NCI-H2227 (cell line): ENCODE measurements at regions not wholly inside any gene's neighbourhood (a gene's known extent, or its start where the extent isn't known, plus 50 kb on each side); places are given as distances from the start of the nearest gene placed in this dataset.
"Not testable (repeated sequence)": the region's sequence is repeated elsewhere in the genome, so short reads cannot be mapped to it uniquely, and the experiment has no call there.

Experiments
- DNase-seq: peaks from one replicate; lab custom pipeline; 2025; ENCODE audit not compliant: unreplicated experiment; lab: John Stamatoyannopoulos, UW

DNA sequence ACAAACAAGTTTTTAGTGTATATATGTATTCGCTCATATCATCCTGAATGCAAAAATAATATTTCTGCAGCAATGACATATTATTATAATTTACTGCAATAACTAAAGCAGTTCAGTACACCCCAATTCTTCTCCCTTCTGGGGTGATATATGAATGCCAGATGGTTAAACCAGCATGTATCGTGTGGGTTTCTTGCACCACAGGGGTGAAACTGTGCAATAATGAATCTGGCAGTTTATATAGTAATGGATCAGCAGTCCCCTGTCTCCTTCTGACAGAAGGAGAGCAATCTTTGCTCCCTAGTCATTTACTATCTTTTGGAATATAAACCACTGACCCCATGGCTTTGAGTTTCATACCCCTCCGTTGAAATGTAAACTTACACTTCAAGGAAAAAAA is 228.6 kb upstream of the KLHL1 start:
- DNase-seq = no peak

DNA sequence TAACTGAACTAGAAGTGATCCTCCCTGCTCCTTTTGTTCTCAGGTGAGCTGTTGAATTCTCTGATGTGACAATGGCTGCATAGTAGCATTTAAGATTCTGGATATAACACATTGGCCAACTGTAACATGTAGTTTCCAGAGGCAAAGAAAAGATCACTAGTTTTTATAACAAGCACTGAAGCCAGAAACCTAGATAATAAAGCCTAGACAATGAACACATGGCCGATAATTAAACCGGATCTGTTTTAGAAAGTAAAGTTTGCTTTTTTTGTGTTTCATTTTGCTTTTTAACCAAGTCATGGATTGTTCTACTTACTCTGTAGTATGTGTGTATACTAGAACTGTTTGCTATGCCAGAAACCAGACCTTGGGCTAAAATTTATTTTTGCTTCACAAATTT is 225.5 kb upstream of the KLHL1 start:
- no peak for DNase-seq

- DNase-seq = no peak
These were observed 222.6 kb upstream of the KLHL1 start for GRCh38 chr13:70330697-70331361.

GRCh38 chr13:70324519-70324918 is 216.3 kb upstream of the KLHL1 start:
- DNase-seq = no peak

- DNase-seq = no peak
These were observed 202.9 kb upstream of the KLHL1 start for GRCh38 chr13:70311191-70311590.

DNA sequence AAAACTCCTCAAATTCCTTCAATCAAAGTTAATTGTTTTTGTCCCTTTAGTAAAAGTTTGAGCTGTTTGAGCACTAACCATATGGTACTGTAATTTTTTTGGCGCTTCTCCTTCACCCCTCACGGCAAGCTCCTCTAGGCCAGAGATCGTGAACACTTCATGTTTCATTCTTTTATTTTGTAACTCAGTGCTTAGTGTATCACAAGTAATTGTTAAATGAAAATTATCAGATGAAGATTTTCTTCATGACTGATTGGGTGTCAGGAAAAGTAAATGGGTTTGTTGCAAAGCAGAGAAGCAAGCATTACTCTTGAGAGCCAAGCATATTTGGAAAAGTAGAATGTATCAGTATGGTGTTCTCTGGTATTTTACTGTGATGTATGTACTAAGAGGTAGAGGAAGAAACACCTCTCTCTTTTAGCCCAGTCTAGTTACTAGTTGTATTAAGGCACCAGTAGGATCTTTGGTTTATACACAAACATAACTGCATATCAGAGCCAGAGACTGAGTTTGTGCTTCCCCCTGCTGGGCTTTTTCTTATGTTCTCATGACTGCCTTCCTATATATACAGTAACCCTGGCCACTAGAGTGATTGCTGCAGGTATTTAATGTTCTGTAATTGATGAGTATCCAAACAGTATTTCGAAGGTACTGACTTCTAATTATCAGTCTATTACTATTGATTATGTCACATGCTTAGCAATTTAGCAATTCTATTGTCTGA is 202.3 kb upstream of the KLHL1 start:
- peak; percentile 57 for DNase-seq

DNA sequence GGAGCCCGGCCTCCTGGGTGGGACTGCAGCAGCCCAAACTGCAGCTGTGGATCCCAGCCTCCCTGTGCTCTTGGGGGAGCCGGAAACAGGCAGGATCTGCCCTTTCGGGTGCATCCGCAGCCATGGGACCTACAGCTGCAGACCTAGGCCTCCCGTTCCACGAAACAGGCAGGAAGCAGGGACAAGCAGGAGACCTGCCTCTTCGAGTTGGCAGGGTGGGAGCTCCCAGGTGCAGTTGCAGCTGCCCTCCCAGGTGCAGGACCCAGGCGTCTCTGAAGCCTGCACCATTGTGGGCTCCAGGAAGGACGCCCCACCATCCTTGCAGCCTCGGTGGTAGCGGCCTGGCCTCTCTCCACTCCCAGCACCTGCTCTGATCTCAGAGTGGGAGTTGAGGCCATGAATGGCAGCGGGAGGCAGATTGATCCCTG is 189.0 kb upstream of the KLHL1 start:
- DNase-seq = no peak

DNA sequence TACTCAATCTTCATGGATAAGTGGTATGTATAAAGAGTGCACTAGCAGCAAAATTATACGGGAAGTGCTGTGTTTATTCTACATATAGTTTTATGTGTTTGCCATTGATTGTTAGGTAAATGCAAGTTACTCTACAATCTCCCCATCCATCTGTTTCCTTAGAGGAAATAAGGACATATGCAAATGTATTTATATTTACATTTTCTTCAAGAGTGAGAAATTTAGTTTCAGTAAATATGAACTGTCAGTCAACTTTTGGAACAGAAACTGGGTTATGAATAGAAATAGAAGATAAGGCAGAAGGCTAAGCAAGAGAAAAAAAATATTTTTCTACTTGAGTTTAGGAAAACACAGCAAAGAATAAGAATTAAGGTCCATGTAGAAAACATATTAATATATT is 176.1 kb upstream of the KLHL1 start:
- no peak for DNase-seq

DNA sequence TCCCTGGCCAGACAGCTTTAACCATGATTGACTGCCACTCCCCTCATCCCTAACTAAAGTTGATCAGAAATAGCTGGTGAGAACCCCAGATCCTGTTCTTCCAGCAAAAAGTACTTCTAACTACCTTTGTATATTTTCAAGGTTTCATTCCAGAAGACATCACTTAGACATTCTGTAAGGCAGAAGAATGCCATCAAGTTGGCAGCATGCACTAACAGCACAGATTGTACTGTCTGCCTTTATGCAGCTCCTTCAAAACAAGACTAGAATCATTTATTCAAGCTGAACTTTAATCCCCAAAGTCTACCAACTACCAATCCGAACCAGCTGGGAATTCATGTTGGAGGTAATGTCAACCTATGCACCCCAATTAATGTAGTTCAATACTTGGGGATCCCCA is 167.6 kb upstream of the KLHL1 start:
- no peak for DNase-seq

DNA sequence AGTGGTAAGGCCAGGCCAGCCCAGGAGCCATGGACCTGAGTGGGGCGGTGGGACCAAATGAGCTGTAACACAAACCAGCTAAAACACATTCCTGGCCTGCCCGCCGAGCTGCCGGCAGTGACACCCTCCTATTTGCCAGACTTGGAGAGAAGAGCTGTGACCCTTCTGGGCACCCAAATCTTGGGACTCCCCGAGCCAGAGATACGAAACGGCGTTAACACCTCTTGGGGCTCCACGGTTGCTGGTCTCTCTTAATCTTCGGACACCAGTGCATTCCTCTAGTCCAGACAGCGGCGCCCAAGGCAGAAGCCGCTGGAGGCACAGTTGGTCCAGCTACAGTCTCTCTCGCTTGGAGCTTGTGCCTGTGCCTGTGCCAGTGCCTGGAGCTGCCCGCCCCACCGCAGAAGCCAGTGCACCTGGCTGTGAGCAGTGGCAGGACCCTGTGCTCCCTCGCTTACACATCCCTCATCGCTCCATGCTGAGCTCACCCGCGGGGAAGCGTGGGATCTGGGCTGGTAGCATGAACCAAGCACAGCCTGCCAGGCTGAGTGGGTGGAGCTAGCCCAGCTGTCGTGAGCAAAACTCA is 147.2 kb upstream of the KLHL1 start:
- DNase-seq = no peak

DNA sequence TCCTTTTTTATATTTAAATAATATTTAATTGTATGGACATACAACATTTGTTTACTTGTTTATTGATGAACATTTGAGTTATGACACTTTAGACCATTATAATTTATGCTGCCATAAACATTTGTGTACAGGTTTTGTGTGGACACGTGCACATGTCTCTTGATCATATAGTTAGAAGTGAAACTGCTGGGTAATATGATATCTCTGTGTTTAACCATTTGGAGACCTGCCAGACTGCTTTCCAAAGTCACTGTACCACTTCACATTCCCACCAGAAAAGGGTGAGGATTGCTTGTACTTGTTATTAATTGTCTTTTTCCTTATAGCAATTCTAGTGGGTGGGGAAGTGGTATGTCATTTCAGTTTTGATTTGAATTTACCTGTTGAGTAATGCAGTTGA is 145.6 kb upstream of the KLHL1 start:
- DNase-seq = peak; percentile 1

DNA sequence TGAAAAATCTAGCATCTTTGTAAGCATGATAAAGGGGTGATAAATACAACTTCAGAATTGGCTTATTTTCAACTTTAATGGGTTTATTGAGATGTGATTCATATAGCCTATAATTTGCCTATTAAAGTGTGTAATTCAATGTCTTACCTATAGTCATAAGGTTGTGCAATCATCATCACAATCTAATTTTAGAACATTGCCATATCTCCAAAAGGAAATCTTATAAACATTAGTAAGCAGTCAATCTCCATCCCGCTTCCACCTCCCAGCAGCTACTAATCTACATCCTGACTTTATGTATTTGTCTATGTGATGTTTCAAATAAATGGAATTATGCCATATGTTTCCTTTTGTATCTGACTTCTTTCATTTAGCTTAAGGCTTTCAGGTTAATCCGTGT is 145.2 kb upstream of the KLHL1 start:
- no peak for DNase-seq

DNA sequence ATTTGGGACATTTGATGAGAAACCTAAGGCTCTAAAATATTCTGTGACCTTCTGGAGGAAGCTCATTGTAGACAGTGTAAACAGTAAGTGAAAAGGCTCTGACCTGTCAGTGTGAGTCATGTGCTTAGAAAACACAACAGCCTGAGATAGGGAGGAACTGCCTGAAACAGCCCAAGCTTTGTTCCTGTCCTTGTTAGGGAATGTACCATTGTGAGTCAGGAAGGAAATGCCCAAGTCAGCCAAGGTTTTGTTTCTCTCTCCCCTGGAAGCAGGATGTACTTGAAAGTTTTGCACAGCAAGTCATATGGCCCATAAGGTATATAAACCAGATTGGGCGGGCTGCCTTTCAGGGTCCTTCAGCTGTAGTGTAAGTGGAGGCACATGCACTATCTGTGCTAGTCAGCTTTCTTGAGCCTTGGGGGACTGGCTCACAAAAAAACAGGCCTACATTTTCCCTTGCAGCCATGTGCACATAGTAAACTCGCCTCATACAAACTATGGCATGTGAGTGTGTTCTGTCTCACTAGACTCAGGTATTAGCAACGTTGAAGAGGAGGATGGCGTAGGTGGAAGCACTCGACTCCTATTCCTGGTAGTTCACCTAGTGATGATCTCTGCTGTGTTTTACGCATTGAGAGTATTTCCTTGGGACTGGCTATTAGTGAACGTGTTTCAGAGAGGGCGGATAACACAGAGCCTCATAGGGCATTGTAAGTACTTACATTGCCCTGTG is 141.2 kb upstream of the KLHL1 start:
- DNase-seq = no peak

DNA sequence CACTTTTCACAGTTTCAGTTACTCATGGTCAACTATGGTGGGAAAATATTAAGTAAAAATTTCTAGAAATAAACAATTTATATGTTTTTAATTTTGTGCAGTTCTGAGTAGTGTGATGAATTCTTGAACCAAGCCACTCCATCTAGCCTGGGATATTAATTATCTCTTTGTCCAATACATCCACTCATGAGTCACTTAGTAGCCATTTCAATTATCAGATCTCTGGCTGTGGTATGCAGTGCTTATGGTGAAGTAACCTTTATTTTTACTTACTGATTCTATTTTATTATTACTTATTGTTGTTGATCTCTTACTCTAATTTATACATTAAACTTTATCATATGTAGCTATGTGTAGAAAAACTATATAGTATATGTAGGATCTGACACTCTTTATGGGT is 128.9 kb upstream of the KLHL1 start:
- no peak for DNase-seq

- DNase-seq = no peak
These were observed 127.3 kb upstream of the KLHL1 start for GRCh38 chr13:70235565-70235964.

DNA sequence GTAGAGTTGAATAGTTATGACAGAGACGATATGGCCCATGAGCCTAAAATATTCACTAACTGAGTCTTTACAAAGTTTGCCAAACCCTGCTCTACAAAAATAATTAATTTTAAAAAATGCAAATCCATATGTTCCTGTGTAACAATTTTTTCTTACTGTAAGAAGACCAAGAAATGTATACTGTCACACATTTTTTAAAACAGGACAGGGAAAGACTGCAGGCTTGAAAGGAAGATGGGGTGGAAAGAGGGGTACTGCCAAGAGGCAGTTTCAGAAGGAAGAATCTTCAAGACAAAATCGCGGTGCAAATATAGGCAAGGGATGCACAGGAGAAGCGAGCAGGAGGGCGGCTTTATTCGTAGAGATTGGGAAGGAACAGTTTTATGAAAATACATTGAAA is 115.7 kb upstream of the KLHL1 start:
- DNase-seq = no peak

- DNase-seq = no peak
These were observed 114.7 kb upstream of the KLHL1 start for GRCh38 chr13:70222926-70223325.

DNA sequence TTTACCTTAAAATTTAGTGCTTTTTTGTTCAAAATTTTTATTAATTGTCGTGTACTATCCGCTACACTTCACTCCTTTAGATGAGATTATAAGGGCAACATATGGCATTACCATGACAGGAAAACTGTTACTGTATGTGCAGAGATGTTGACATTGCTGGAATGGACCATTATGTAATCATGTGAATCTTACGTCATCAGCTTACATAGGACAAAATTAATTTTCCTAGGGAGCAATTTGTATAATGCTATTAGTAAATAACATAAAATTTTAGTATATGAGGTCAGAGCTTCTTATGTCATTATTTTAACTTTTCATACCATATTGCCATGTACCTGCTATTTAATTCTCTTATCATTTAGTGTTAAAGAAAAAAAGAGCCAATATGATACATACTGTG is 110.4 kb upstream of the KLHL1 start:
- DNase-seq = no peak

GRCh38 chr13:70208968-70209367 is 100.7 kb upstream of the KLHL1 start:
- not testable (repeated sequence) for DNase-seq

- DNase-seq = no peak
These were observed 98.4 kb upstream of the KLHL1 start for GRCh38 chr13:70206671-70207070.

- peak; percentile 0 for DNase-seq
These were observed 95.5 kb upstream of the KLHL1 start for GRCh38 chr13:70203661-70204229.
